Panc1 (cell line): ENCODE measurements at regions not wholly inside any gene's neighbourhood (a gene's known extent, or its start where the extent isn't known, plus 50 kb on each side); places are given as distances from the start of the nearest gene placed in this dataset.

Experiments used
- CTCF ChIP-seq: fragments of 450-650 bp; IDR thresholded peaks from 2 replicates; pipeline ENCODE4 v1.5.1; 2017; ENCODE audit warnings: mild to moderate bottlenecking
- POLR2AphosphoS5 ChIP-seq: IDR thresholded peaks from 2 replicates; pipeline ENCODE4 v1.6.1; 2012; ENCODE audit warnings: mild to moderate bottlenecking, low read depth, low read length, moderate library complexity
- REST ChIP-seq, 2 experiments: IDR thresholded peaks; 2 replicates each; pipeline ENCODE4 v1.6.1; 2011 to 2012; ENCODE audit warnings: low read depth in 2 of 2, control low read depth in 1 of 2, low read length in 1 of 2, mild to moderate bottlenecking in 1 of 2, moderate library complexity in 1 of 2; ENCODE audit not compliant: insufficient read depth in 1 of 2
- SIN3A ChIP-seq: IDR thresholded peaks from 2 replicates; pipeline ENCODE4 v1.6.1; 2012; ENCODE audit warnings: low read depth, mild to moderate bottlenecking, low read length, moderate library complexity, borderline replicate concordance; ENCODE audit not compliant: insufficient read depth
- TCF7L2 ChIP-seq: IDR thresholded peaks from 2 replicates; pipeline ENCODE4 v1.6.1; 2011; ENCODE audit warnings: mild to moderate bottlenecking, low read depth, low read length, inconsistent platforms

GRCh38 chr5:118646917-118647316 is 341.4 kb downstream of the DTWD2 start:
- TF ChIP-seq CTCF (no peak), SIN3A (no peak), REST (IDR thresholded peaks at IDR 0.05; ENCODE audit: insufficient read depth in 1 of 2, low read depth in 2 of 2, low read length in 1 of 2) (no peak), TCF7L2 (no peak), POLR2AphosphoS5 (no peak)
